Astrocyte (in vitro differentiated cells and primary cell): ENCODE measurements at regions not wholly inside any gene's neighbourhood (a gene's known extent, or its start where the extent isn't known, plus 50 kb on each side); places are given as distances from the start of the nearest gene placed in this dataset.

Source experiments
- DNase-seq: peaks from one replicate; pipeline ENCODE4 v3.0.0-alpha.2; 2010; ENCODE audit warnings: low read depth
- FAIRE-seq: peaks from 2 replicates; lab custom pipeline; 2011; peaks lifted over from hg19 to GRCh38; lab: Jason Lieb, UNC
- H2AFZ ChIP-seq: 2 replicates; pipeline ENCODE4 v1.6.0; 2012; ENCODE audit warnings: low read depth, low read length, inconsistent platforms
- H3K27ac ChIP-seq: 2 replicates; pipeline ENCODE4 v1.5.1; 2011; ENCODE audit warnings: low read depth, low read length, inconsistent platforms
- H3K27me3 ChIP-seq: 2 replicates; pipeline ENCODE4 v1.6.0; 2011; ENCODE audit warnings: low read length, inconsistent platforms; ENCODE audit not compliant: insufficient read depth
- H3K36me3 ChIP-seq: 2 replicates; pipeline ENCODE4 v1.5.1; 2011; ENCODE audit warnings: low read length, inconsistent platforms; ENCODE audit not compliant: insufficient read depth
- H3K4me1 ChIP-seq: 2 replicates; pipeline ENCODE4 v1.5.1; 2011; ENCODE audit warnings: low read length, inconsistent platforms; ENCODE audit not compliant: insufficient read depth
- H3K4me2 ChIP-seq: 2 replicates; pipeline ENCODE4 v1.6.0; 2012; ENCODE audit warnings: low read length, inconsistent platforms
- H3K4me3 ChIP-seq: 2 replicates; pipeline ENCODE4 v1.5.1; 2011; ENCODE audit warnings: low read depth, mild to moderate bottlenecking, low read length, inconsistent platforms; ENCODE audit not compliant: insufficient read depth
- H3K79me2 ChIP-seq: 2 replicates; pipeline ENCODE4 v1.6.0; 2012; ENCODE audit warnings: mild to moderate bottlenecking, low read length, inconsistent platforms; ENCODE audit not compliant: insufficient read depth
- H3K9ac ChIP-seq: 2 replicates; pipeline ENCODE4 v1.6.0; 2012; ENCODE audit warnings: mild to moderate bottlenecking, low read length, inconsistent platforms
- H3K9me3 ChIP-seq: 2 replicates; pipeline ENCODE4 v1.5.1; 2012; ENCODE audit warnings: low read depth, mild to moderate bottlenecking, low read length, inconsistent platforms; ENCODE audit not compliant: insufficient read depth
- H4K20me1 ChIP-seq: 2 replicates; pipeline ENCODE4 v1.6.0; 2012; ENCODE audit warnings: low read length, inconsistent platforms; ENCODE audit not compliant: insufficient read depth
- H3K27ac Mint-ChIP-seq: one replicate; pipeline ENCODE4 v1.8.0; 2021; ENCODE audit warnings: mild to moderate bottlenecking, mixed read lengths; ENCODE audit not compliant: unreplicated experiment
- H3K27me3 Mint-ChIP-seq: one replicate; pipeline ENCODE4 v1.8.0; 2021; ENCODE audit warnings: low read depth, mixed read lengths; ENCODE audit not compliant: unreplicated experiment
- H3K36me3 Mint-ChIP-seq: one replicate; pipeline ENCODE4 v1.8.0; 2021; ENCODE audit warnings: low read depth, mixed read lengths; ENCODE audit not compliant: unreplicated experiment
- H3K4me1 Mint-ChIP-seq: one replicate; pipeline ENCODE4 v1.8.0; 2021; ENCODE audit warnings: low read depth, mixed read lengths; ENCODE audit not compliant: unreplicated experiment
- H3K4me3 Mint-ChIP-seq: one replicate; pipeline ENCODE4 v1.8.0; 2021; ENCODE audit warnings: mild to moderate bottlenecking, moderate library complexity, mixed read lengths; ENCODE audit not compliant: unreplicated experiment
- H3K9me3 Mint-ChIP-seq: one replicate; pipeline ENCODE4 v1.8.0; 2021; ENCODE audit warnings: mild to moderate bottlenecking, mixed read lengths; ENCODE audit not compliant: unreplicated experiment
- CTCF ChIP-seq: IDR thresholded peaks from 2 replicates; pipeline ENCODE4 v1.5.1; 2011; ENCODE audit warnings: low read depth, mild to moderate bottlenecking, inconsistent platforms, low read length, moderate library complexity; ENCODE audit not compliant: insufficient read depth
- EZH2 ChIP-seq: IDR thresholded peaks from 2 replicates; pipeline ENCODE4 v1.6.1; 2012; ENCODE audit warnings: mild to moderate bottlenecking, low read length, inconsistent platforms; ENCODE audit not compliant: insufficient read depth

GRCh38 chr1:38708701-38709258, 150.8 kb downstream of the RRAGC start:
- Histone ChIP-seq H4K20me1 (no peaks in the 10 kb centered on the region), H3K9ac (no peak overlapping the region), H3K36me3 (no peaks in the 10 kb centered on the region), H2AFZ (no peak overlapping the region), H3K4me2 (no peak overlapping the region), H3K27ac (no peak overlapping the region), H3K4me1 (no peaks in the 10 kb centered on the region), H3K79me2 (no peaks in the 10 kb centered on the region), H3K27me3 (no peaks in the 10 kb centered on the region), H3K4me3 (no peak overlapping the region), H3K9me3 (no peaks in the 10 kb centered on the region)
- H3K9me3 Mint-ChIP-seq: peaks cover 14% of the 10 kb centered on the region
- DNase-seq: no peak
- peaks cover 1% of the 10 kb centered on the region for H3K36me3 Mint-ChIP-seq
- H3K27me3 Mint-ChIP-seq: peaks cover 23% of the 10 kb centered on the region
- no peak overlapping the region for H3K27ac Mint-ChIP-seq
- TF ChIP-seq CTCF (no peak), EZH2 (no peak)
- no peak for FAIRE-seq
- H3K4me3 Mint-ChIP-seq: no peak overlapping the region
- no peaks in the 10 kb centered on the region for H3K4me1 Mint-ChIP-seq

- Mint-ChIP-seq H3K9me3 (peaks cover 11% of the 10 kb centered on the region), H3K4me1 (no peaks in the 10 kb centered on the region), H3K27me3 (peaks cover 46% of the 10 kb centered on the region), H3K4me3 (no peak overlapping the region), H3K27ac (no peak overlapping the region), H3K36me3 (no peaks in the 10 kb centered on the region)
- peaks cover 2% of the 10 kb centered on the region for H3K27me3 ChIP-seq
- DNase-seq (no peak), FAIRE-seq (no peak)
- no peak overlapping the region for H3K4me2 ChIP-seq
- no peak overlapping the region for H3K4me3 ChIP-seq
- no peak overlapping the region for H3K27ac ChIP-seq
- no peaks in the 10 kb centered on the region for H4K20me1 ChIP-seq
- no peaks in the 10 kb centered on the region for H3K9me3 ChIP-seq
- H3K4me1 ChIP-seq: no peaks in the 10 kb centered on the region
- no peaks in the 10 kb centered on the region for H3K36me3 ChIP-seq
- H2AFZ ChIP-seq: no peak overlapping the region
- no peaks in the 10 kb centered on the region for H3K79me2 ChIP-seq
- no peak overlapping the region for H3K9ac ChIP-seq
- TF ChIP-seq CTCF: no peak
- TF ChIP-seq EZH2: no peak
Measured at GRCh38 chr1:38701088-38701487, 158.5 kb downstream of the RRAGC start.

- H2AFZ ChIP-seq: no peak overlapping the region
- H3K4me2 ChIP-seq: no peak overlapping the region
- H3K79me2 ChIP-seq: no peaks in the 10 kb centered on the region
- peaks cover 7% of the 10 kb centered on the region for H3K9me3 Mint-ChIP-seq
- TF ChIP-seq EZH2: no peak
- no peak for TF ChIP-seq CTCF
- no peaks in the 10 kb centered on the region for H4K20me1 ChIP-seq
- no peak overlapping the region for H3K27ac ChIP-seq
- peaks cover 2% of the 10 kb centered on the region for H3K27me3 ChIP-seq
- H3K4me3 Mint-ChIP-seq: no peak overlapping the region
- FAIRE-seq (no peak), DNase-seq (no peak)
- no peaks in the 10 kb centered on the region for H3K4me1 ChIP-seq
- H3K27me3 Mint-ChIP-seq: peaks cover 52% of the 10 kb centered on the region
- no peak overlapping the region for H3K27ac Mint-ChIP-seq
- no peaks in the 10 kb centered on the region for H3K36me3 ChIP-seq
- no peak overlapping the region for H3K4me3 ChIP-seq
- H3K36me3 Mint-ChIP-seq: no peaks in the 10 kb centered on the region
- no peaks in the 10 kb centered on the region for H3K4me1 Mint-ChIP-seq
- H3K9ac ChIP-seq: no peak overlapping the region
- H3K9me3 ChIP-seq: no peaks in the 10 kb centered on the region
Measured at GRCh38 chr1:38700077-38700470, 159.5 kb downstream of the RRAGC start.
